Effector CD8-positive, alpha-beta T cell (primary cell): ENCODE measurements at regions not wholly inside any gene's neighbourhood (a gene's known extent, or its start where the extent isn't known, plus 50 kb on each side); places are given as distances from the start of the nearest gene placed in this dataset.
"Not testable (repeated sequence)": the region's sequence is repeated elsewhere in the genome, so short reads cannot be mapped to it uniquely, and the experiment has no call there.

Experiments
- DNase-seq: peaks from one replicate; lab custom pipeline; 2025; lab: John Stamatoyannopoulos, UW

DNA sequence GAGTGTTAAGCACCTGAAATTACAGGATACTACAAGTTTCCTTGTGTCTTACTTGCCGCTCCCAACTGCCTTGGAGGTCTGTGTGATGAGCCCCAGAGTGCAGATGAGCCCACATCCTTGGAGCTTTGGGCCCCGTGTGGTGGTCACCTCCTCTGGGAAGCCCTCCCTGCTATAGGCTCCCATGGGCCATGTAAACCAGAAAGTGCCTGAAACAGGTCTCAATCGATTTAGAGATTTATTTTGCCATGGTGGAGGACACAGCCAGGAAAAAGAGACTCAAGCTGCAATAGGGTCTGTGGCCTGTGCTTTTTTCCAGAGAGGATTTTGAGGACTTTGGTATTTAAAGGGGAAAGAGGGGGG lies 89.4 kb upstream of the KCTD7 start:
- no peak for DNase-seq

- DNase-seq, result no peak
These were observed 88.7 kb upstream of the KCTD7 start for GRCh38 chr7:66539902-66540375.

- no peak for DNase-seq
These were observed 86.6 kb upstream of the KCTD7 start for GRCh38 chr7:66542049-66542448.

DNA sequence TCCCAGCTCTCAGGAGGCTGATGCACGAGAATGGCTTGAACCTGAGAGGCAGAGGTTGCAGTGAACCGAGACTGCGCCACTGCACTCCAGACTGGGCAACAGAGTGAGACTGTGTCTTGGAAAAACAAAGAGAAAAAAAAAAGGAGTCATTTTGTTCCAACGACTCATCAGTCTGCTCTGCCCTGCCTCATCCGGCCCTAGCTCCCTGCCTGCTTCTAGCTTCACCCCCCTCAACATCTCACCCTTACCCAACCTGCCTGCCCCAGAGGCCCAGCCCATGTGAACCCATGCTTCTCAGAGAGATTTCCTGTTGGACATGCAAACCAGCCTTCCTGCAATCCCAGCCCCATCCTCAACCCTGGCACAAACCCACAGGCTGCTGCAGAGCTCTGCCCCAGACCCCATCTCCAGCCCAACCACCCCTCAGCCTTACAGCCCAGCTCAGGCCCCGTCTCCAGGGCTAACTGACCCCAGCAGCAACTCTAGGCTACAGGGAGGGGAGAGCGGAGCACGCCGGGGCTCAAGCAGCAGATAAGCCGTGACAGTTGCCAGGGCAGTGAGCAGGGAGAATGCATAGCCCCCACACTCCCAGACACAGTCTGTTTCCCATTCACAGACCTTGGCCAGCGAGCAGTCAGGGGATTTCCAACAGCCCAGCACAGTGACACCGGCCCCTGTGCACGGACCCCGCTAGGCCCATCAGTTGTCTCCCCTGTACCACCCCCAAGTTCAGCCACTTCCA lies 86.0 kb upstream of the KCTD7 start:
- DNase-seq, result no peak

DNA sequence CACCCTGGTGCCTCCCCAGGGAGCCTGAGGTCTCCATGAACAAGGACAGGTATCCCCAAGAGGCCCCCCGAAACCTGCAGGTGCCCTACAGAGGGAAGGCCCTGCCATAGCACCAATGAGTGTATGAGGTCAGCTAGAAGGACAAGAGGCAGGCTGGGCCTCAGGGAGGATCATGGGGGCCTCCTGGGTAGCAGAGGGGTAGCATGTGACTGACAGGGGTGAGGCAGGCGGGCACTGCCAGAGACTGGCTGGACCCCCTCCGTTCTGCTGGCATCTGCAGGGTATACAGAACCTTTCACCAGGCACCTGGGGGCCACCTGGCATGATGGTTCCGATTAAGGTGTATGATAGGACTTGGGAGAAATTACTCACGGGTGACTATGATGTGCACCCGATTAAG lies 79.2 kb upstream of the KCTD7 start:
- no peak for DNase-seq

GRCh38 chr7:66553001-66553400 lies 75.7 kb upstream of the KCTD7 start:
- no peak for DNase-seq

DNA sequence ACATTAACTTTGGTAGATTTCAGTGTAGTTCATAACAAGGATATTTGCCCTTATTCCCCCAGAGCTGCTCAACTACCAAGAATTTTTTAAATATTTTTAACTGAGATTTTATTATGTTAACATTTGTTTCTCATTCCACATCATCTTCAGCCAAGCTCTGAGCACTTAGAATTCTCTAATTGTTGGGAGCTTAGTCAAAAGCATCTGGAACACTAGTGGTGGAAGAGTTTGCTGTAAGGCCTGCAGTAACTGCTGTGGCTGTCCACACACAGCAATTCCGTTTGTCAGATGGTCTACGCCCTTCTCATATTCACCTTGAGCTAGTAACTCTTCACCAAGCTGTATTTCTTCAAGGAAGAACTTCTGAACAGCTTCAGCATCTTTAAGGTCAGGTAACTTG lies 75.0 kb upstream of the KCTD7 start:
- not testable (repeated sequence) for DNase-seq

- DNase-seq, result not testable (repeated sequence)
These were observed 74.4 kb upstream of the KCTD7 start for GRCh38 chr7:66554291-66554690.

GRCh38 chr7:66554842-66555430 lies 73.7 kb upstream of the KCTD7 start:
- DNase-seq, result not testable (repeated sequence)

GRCh38 chr7:66556177-66556548 lies 72.5 kb upstream of the KCTD7 start:
- no peak for DNase-seq

DNA sequence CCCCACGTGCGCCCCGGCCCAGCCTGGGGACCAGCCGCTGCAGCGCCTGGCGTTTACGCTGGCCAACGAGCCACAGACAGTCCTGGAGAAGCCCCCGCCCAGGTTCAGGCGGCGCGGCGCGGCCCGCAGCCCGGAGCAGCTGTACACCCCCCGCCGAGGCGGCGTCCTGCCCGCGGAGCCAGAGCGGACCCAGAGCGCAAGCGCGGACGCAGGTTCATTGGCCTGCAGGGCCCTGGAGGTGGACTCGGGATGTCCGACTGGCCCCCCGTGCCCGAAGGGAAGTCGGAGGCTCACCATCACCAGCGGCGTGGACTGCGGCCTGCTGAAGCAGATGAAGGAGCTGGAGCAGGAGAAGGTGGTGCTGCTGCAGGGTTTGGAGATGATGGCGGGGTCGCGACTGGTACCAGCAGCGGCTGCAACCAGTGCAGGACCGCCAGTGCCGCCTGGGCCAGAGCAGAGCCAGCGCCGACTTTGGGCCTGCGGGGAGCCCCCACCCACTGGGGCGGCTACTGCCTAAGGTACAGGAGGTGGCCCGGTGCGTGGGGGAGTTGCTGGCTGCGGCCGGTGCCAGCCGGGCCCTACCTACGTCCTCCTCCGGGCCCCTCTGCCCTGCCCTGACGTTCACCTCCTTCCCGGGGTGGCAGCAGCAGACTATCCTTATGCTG lies 72.0 kb upstream of the KCTD7 start:
- DNase-seq, result no peak

GRCh38 chr7:66557214-66558200 lies 71.2 kb upstream of the KCTD7 start:
- peak; percentile 58 for DNase-seq

- no peak for DNase-seq
These were observed 70.5 kb upstream of the KCTD7 start for GRCh38 chr7:66558201-66558641.

GRCh38 chr7:66558660-66559465 lies 69.8 kb upstream of the KCTD7 start:
- DNase-seq, result no peak

GRCh38 chr7:66564045-66564444 lies 64.6 kb upstream of the KCTD7 start:
- no peak for DNase-seq

GRCh38 chr7:66570179-66570578 lies 58.5 kb upstream of the KCTD7 start:
- DNase-seq, result not testable (repeated sequence)

DNA sequence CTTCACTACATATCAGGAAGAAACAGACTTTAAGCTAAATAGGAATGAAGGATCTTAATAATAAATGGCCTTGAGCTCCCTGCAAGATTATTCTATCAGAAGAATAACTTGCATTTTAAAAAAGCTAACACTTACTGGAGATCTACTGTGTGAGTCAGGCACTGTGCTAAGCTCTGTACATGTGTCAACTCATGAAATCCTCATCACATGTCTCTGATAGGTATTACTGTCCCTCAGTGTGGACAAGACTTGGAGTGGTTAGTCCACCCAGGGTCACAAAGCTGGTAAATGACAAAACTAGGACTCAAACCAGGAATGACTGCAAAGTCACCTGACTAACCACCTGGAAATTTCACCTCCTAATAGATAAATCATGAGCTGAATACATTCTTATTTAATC lies 57.1 kb upstream of the KCTD7 start:
- DNase-seq, result no peak

- DNase-seq, result not testable (repeated sequence)
These were observed 54.7 kb upstream of the KCTD7 start for GRCh38 chr7:66573782-66574495.

DNA sequence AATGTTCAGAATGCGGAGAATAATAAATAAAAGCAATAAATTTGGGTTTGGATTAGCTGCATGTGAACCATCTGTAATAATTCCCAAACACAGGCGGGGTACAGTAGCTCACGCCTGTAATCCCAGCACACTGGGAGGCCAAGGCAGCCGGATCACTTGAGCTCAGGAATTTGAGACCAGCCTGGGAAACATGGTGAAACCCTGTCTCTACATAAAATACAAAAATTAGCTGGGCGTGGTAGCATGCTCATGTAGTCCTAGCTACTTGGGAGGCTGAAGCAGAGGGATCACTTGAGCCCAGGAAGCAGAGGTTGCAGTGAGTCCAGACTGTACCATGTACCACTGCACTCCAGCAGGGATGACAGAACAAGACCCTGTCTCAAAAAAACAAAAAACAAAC lies 53.9 kb upstream of the KCTD7 start:
- not testable (repeated sequence) for DNase-seq

DNA sequence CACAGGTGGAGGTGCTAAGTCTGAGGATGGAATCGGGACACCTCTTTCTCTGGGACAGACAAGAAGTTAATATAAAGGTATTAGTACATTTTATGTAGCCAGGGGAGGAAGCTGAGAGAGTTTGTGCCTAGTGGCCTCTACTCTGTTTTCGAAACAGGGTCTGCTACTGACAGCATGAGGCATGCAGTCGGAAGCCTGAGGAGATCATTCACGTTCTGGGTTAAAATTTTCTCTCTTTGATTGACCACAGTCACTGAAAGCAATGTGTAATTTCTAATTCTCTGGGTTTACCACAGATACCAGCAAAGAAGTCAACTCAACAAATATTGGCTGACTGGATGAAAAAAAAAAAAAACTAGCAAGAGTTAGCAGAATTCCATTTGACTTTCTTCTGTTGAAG lies 53.3 kb upstream of the KCTD7 start:
- no peak for DNase-seq
